Osteoblast (primary cell): ENCODE measurements at regions not wholly inside any gene's neighbourhood (a gene's known extent, or its start where the extent isn't known, plus 50 kb on each side); places are given as distances from the start of the nearest gene placed in this dataset. TPM values are rescaled to one million over a fixed set of nuclear protein-coding genes. Genes with fewer than 3 reads are reported as not detected.

ENCODE experiments used
- DNase-seq: peaks from one replicate; pipeline ENCODE4 v3.0.0; 2011; ENCODE audit warnings: low spot score, mixed read lengths; ENCODE audit not compliant: insufficient read length; ENCODE audit errors: missing footprints
- H2AFZ ChIP-seq: 2 replicates; pipeline ENCODE4 v1.6.0; 2011; ENCODE audit warnings: mild to moderate bottlenecking, low read length
- H3K27ac ChIP-seq: 2 replicates; pipeline ENCODE4 v1.5.1; 2011; ENCODE audit warnings: mild to moderate bottlenecking, low read depth, low read length, moderate library complexity
- H3K27me3 ChIP-seq: 2 replicates; pipeline ENCODE4 v1.6.0; 2012; ENCODE audit warnings: mild to moderate bottlenecking, control low read depth, inconsistent platforms, low read length, moderate library complexity; ENCODE audit not compliant: insufficient read depth
- H3K36me3 ChIP-seq: 2 replicates; pipeline ENCODE4 v1.5.1; 2011; ENCODE audit warnings: mild to moderate bottlenecking, low read length, control low read depth, moderate library complexity; ENCODE audit not compliant: insufficient read depth
- H3K4me1 ChIP-seq: 2 replicates; pipeline ENCODE4 v1.5.1; 2011; ENCODE audit warnings: mild to moderate bottlenecking, low read length, control low read depth, moderate library complexity; ENCODE audit not compliant: insufficient read depth
- H3K4me2 ChIP-seq: 2 replicates; pipeline ENCODE4 v1.6.0; 2011; ENCODE audit warnings: mild to moderate bottlenecking, low read length; ENCODE audit not compliant: insufficient read depth
- H3K4me3 ChIP-seq: fragments of 200-600 bp; sonication (generic); 3 replicates; pipeline ENCODE4 v1.5.1; 2012; ENCODE audit warnings: mild to moderate bottlenecking, low read length, inconsistent platforms; ENCODE audit not compliant: insufficient read depth
- H3K79me2 ChIP-seq: 2 replicates; pipeline ENCODE4 v1.6.0; 2012; ENCODE audit warnings: mild to moderate bottlenecking, low read length, control low read depth, inconsistent platforms; ENCODE audit not compliant: insufficient read depth
- H3K9me3 ChIP-seq: 2 replicates; pipeline ENCODE4 v1.5.1; 2011; ENCODE audit warnings: low read depth, low read length, control low read depth
- H4K20me1 ChIP-seq: 2 replicates; pipeline ENCODE4 v1.6.0; 2012; ENCODE audit warnings: mild to moderate bottlenecking, low read length, control low read depth; ENCODE audit not compliant: insufficient read depth
- small RNA-seq: library from RNA; depleted of rRNA; stranded (forward); fragments of <200 nt; gene quantifications from one replicate; pipeline ENCODE3, GENCODE V24; 2012
- TF ChIP-seq, protein P1 (sequence below): IDR thresholded peaks from 2 replicates; pipeline ENCODE4 v1.5.1; 2011; ENCODE audit warnings: mild to moderate bottlenecking, low read depth, low read length, moderate library complexity; ENCODE audit errors: extremely low read depth

DNA sequence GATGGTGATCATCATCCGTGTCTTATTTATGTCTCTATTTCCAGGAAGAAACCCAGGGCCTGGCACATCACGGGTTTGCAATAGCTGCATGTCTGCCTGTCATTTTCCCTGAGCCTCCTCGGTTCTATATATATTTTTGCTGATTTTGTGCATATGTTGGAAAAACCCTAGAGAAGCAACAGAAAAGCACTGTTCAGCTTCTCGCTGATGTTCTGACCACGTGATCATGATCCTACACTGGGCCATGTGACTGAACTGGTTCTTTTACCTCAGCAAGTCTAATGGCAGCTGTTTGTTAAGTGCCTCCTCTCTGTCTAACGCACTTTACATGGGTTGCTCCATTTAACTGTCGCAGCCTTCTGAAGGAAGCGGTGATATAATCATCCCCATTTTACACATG, 71.3 kb downstream of the CMPK2 start:
- no peak overlapping the region for H3K4me2 ChIP-seq
- no peak overlapping the region for H3K4me3 ChIP-seq
- H3K79me2 ChIP-seq, result no peaks in the 10 kb centered on the region
- TF ChIP-seq, protein P1, sequence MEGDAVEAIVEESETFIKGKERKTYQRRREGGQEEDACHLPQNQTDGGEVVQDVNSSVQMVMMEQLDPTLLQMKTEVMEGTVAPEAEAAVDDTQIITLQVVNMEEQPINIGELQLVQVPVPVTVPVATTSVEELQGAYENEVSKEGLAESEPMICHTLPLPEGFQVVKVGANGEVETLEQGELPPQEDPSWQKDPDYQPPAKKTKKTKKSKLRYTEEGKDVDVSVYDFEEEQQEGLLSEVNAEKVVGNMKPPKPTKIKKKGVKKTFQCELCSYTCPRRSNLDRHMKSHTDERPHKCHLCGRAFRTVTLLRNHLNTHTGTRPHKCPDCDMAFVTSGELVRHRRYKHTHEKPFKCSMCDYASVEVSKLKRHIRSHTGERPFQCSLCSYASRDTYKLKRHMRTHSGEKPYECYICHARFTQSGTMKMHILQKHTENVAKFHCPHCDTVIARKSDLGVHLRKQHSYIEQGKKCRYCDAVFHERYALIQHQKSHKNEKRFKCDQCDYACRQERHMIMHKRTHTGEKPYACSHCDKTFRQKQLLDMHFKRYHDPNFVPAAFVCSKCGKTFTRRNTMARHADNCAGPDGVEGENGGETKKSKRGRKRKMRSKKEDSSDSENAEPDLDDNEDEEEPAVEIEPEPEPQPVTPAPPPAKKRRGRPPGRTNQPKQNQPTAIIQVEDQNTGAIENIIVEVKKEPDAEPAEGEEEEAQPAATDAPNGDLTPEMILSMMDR, result no peak
- no peak overlapping the region for H3K27ac ChIP-seq
- H3K9me3 ChIP-seq, result no peaks in the 10 kb centered on the region
- no peaks in the 10 kb centered on the region for H3K36me3 ChIP-seq
- no peak for DNase-seq
- no peaks in the 10 kb centered on the region for H4K20me1 ChIP-seq
- no peaks in the 10 kb centered on the region for H3K27me3 ChIP-seq
- no peaks in the 10 kb centered on the region for H3K4me1 ChIP-seq
- H2AFZ ChIP-seq, result no peak overlapping the region

Small RNA genes lying in the stretch of these regions (small RNA-seq; reads per million reads assigned to genes)
- gene MIR7158, result not detected
